GM19043 (cell line): ENCODE measurements at regions not wholly inside any gene's neighbourhood (a gene's known extent, or its start where the extent isn't known, plus 50 kb on each side); places are given as distances from the start of the nearest gene placed in this dataset.
"Not testable (repeated sequence)": the region's sequence is repeated elsewhere in the genome, so short reads cannot be mapped to it uniquely, and the experiment has no call there.

Experiments used
- ATAC-seq: cut with Tn5 transposase; IDR thresholded peaks from one replicate; pipeline ENCODE4 v1.9.1; 2021; ENCODE audit warnings: low read depth; ENCODE audit not compliant: unreplicated experiment

- no peak for ATAC-seq
Observed at GRCh38 chr18:78822171-78822948, 157.3 kb upstream of the SALL3 start.

DNA sequence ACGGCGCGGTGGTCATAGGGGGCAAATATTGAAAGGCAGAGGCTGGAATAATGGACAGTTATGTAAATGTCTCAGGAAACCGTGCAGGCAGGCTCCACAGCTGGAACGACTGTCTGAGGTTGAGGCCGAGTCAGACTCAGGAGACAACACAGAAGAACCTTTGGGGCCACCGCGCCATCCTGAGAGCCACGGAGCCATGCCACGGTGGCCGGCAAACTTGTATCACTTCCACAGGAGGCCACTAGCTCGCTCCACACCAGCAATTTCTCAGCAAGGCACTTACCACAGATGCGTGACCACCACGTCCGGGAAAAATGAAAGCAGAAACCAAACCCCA is 156.7 kb upstream of the SALL3 start:
- ATAC-seq, result no peak

GRCh38 chr18:78825168-78825567 is 154.4 kb upstream of the SALL3 start:
- no peak for ATAC-seq

- ATAC-seq, result no peak
Observed at GRCh38 chr18:78826631-78827030, 153.0 kb upstream of the SALL3 start.

GRCh38 chr18:78827141-78827540 is 152.5 kb upstream of the SALL3 start:
- ATAC-seq, result no peak

DNA sequence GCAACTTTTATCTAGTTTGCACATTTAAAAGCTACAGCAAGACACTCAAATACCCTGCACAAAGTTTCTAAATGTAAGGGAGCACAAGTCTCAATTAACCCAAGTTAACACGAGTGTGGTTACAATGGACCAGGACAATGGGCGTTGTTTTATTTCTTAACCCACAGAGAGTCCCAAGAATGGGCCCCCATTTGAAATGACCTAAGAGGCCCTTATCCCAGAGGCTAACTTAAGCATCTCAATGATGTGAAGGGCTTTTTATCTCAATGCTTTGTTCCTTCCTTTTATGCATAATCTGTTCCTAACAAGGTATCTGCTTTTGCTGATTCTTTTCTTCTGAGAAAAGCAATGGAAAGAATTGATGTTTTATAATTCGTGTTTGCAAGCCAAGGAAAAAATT is 151.5 kb upstream of the SALL3 start:
- ATAC-seq, result no peak

DNA sequence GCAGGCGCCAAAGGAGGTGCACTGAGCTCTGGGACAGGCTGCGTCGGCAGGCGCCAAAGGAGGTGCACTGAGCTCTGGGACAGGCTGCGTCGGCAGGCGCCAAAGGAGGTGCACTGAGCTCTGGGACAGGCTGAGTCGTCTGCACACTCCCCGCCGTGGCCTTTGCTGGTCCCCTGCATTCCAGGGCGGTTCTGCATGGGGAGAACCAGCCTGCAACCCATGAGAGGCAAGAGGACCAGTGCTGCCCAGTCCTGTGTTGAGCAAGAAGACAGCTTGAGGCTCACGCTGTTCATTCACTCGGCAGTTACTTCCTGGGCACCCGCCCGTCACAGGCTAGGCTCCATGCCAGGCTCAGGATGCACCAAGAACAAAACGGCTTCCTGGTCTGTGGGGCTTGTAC is 150.6 kb upstream of the SALL3 start:
- not testable (repeated sequence) for ATAC-seq

- no peak for ATAC-seq
Observed at GRCh38 chr18:78830161-78830560, 149.5 kb upstream of the SALL3 start.

GRCh38 chr18:78830826-78831225 is 148.8 kb upstream of the SALL3 start:
- ATAC-seq, result no peak

- ATAC-seq, result no peak
Observed at GRCh38 chr18:78831603-78832002, 148.0 kb upstream of the SALL3 start.

DNA sequence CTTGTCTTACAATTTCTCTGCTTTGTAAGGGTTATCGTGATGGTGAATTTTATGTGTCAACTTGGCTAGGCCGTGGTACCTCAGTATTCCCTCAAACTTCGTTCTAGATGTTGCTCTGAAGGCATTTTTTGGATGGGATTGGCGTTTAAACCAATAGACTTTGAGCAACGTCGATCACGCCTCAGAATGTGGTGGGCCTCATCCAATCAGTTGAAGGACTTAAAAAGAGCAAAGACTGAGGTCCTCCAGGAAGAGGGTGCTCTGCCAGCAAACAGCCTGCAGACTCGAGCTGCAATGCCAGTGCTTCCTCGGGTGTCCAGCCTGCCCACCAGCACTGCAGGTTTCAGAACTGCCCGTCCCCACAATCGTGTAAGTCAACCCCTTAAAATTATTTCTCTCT is 145.8 kb upstream of the SALL3 start:
- no peak for ATAC-seq

- no peak for ATAC-seq
Observed at GRCh38 chr18:78836838-78837237, 142.8 kb upstream of the SALL3 start.

GRCh38 chr18:78837754-78838153 is 141.9 kb upstream of the SALL3 start:
- no peak for ATAC-seq

DNA sequence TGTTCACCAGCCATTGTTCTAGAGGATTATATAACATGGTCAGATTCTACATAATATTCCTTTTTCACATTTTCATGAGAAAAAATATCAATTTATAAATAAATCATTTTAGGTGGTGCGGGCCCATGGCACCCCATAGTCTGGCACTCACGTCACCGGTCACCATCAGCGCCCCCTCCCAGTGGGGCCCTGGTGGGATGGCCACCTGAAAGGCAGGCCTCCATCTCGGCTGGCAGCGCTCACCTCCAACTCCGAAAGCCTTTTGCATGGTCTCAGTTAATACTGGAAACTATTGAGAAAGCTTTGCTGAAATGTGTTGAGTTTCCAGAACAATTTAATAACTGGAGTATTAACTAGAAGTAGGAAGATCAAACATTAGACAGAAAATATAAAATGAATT is 141.4 kb upstream of the SALL3 start:
- ATAC-seq, result no peak

DNA sequence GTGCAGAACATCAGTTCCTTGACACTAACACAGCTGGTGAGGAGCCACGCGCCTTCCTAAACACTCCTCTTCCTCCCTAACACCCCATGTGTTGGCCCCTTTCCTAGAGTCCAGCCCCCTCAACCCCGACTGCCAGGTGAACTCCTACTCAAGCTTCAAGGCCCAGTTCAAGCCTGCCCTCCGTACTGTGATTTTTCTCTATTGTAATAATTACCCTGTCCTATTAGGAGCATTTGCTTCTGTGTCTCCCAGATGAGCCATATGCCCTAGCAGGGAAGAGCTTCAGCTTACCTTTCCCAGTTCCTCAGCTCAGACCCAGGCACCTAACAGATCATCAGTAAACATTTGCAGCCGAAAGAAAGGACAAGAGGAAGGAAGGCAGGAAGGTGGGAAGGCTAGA is 130.6 kb upstream of the SALL3 start:
- ATAC-seq, result no peak

DNA sequence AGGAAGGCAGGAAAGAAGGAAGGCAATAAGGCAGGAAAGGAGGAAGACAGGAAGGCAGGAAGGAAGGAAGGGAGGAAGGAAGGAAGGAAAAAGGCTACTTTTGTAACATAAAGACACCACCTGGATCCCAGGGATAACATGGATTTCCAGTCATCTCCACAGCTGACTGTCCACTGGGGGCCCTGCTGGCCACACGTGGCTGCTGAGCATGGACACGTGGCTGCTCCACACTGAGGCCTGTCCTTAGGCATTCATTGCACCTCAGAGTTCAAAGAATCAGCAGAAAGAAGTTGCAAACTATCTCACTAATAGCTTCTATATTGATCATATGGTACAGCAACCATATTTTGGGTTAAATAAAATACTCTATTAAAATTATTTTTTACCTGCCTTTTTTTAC is 130.2 kb upstream of the SALL3 start:
- ATAC-seq, result no peak

GRCh38 chr18:78853341-78853740 is 126.3 kb upstream of the SALL3 start:
- ATAC-seq, result no peak

DNA sequence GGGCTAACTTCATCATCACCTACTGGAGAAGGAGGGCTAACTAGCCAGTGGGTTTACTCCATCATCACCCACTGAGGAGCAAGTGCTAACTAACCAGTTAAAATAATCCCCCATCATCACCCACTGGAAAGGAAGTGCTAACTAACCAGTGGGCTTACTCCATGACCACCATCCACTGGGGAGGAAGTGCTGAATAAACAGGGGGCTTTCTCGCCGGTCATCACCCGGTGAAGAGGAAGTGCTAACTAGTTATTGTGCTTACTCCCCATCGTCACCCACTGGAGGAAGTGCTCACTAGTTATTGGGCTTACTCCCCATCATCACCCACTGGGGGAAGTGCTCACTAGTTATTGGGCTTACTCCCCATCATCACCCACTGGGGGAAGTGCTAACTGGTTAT is 124.4 kb upstream of the SALL3 start:
- ATAC-seq, result no peak

- no peak for ATAC-seq
Observed at GRCh38 chr18:78856569-78857313, 122.9 kb upstream of the SALL3 start.

GRCh38 chr18:78857314-78858150 is 122.1 kb upstream of the SALL3 start:
- ATAC-seq, result no peak

GRCh38 chr18:78859686-78860085 is 119.9 kb upstream of the SALL3 start:
- no peak for ATAC-seq
